Left lung (tissue), 4 donors: ENCODE measurements at regions not wholly inside any gene's neighbourhood (a gene's known extent, or its start where the extent isn't known, plus 50 kb on each side); places are given as distances from the start of the nearest gene placed in this dataset.
A peak's percentile ranks its signal among the peaks of the same experiment; 100 is the strongest.

Source experiments
- ATAC-seq: fragments of 200-7000 bp; cut with Tn5 transposase; one replicate; pipeline ENCODE4 v1.9.1; 2020; ENCODE audit warnings: moderate library complexity
- DNase-seq, 4 donors: peaks; one replicate each; pipeline ENCODE4 v3.0.0-alpha.2; 2013 to 2020
- H3K27ac ChIP-seq, 2 donors: fragments of 200-600 bp; sonication (generic) in 1 of 2; one replicate each; pipeline versions ENCODE4 v1.5.0 to v1.8.0; 2020 to 2021
- H3K27me3 ChIP-seq, 2 donors: fragments of 200-600 bp; sonication (generic) in 1 of 2; one replicate each; pipeline versions ENCODE4 v1.5.0 to v1.8.0; 2020 to 2021
- H3K36me3 ChIP-seq, 2 donors: fragments of 200-600 bp; sonication (generic) in 1 of 2; one replicate each; pipeline versions ENCODE4 v1.5.0 to v1.8.0; 2020 to 2021
- H3K4me1 ChIP-seq, 2 donors: fragments of 200-600 bp; one replicate each; pipeline ENCODE4 v1.8.0; 2021
- H3K4me3 ChIP-seq, 2 donors: fragments of 200-600 bp; sonication (generic) in 1 of 2; one replicate each; pipeline versions ENCODE4 v1.5.0 to v1.8.0; 2020 to 2021; ENCODE audit warnings: mild to moderate bottlenecking in 1 of 2
- H3K9me3 ChIP-seq, 2 donors: fragments of 200-600 bp; sonication (generic) in 1 of 2; one replicate each; pipeline versions ENCODE4 v1.5.0 to v1.8.0; 2020 to 2021
- intact Hi-C, 2 donors: fragments of 100-400 bp; cut with DNase I; formaldehyde crosslinking; loops; one replicate each; pipeline versions ENCODE4 v1.11.2 to v1.14.2; 2022
- TF ChIP-seq, protein P1 (sequence below), 2 donors: fragments of 200-600 bp; sonication (generic) in 1 of 2; IDR thresholded peaks; one replicate each; pipeline versions ENCODE4 v1.5.0 to v1.8.0; 2021; ENCODE audit warnings: antibody characterized with exemption in 2 of 2
- donor health status: DM: no; HTN: yes; CAD: no.
- donor health status: DM: no; HTN: no; CAD: no.

DNA sequence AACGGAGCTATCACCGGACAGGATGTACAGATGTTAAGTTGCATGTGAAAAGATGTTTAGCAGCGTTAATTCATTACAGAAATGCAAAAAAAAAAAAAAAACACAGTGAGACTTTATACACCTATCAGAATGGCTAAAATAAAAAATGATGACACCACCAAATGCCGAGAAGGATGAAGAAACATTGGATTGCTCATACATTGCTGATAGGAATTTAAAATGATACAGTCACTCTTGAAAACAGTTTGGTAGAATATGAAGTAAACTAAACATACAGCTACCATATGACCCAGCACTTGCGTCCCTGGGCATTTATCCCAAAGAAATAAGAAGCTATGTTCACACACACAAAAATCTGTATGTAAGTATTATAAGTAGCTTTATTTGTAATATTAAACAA lies 574.1 kb downstream of the SLC16A7 start:
- no peak for ATAC-seq
- Histone ChIP-seq H3K36me3 (no peaks in the 10 kb centered on the region), H3K4me1 (no peaks in the 10 kb centered on the region), H3K4me3 (no peak overlapping the region), H3K27ac (no peak overlapping the region), H3K9me3 (no peaks in the 10 kb centered on the region), H3K27me3 (no peaks in the 10 kb centered on the region)
- intact Hi-C loops = no loop called here
- TF ChIP-seq, protein P1, sequence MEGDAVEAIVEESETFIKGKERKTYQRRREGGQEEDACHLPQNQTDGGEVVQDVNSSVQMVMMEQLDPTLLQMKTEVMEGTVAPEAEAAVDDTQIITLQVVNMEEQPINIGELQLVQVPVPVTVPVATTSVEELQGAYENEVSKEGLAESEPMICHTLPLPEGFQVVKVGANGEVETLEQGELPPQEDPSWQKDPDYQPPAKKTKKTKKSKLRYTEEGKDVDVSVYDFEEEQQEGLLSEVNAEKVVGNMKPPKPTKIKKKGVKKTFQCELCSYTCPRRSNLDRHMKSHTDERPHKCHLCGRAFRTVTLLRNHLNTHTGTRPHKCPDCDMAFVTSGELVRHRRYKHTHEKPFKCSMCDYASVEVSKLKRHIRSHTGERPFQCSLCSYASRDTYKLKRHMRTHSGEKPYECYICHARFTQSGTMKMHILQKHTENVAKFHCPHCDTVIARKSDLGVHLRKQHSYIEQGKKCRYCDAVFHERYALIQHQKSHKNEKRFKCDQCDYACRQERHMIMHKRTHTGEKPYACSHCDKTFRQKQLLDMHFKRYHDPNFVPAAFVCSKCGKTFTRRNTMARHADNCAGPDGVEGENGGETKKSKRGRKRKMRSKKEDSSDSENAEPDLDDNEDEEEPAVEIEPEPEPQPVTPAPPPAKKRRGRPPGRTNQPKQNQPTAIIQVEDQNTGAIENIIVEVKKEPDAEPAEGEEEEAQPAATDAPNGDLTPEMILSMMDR (IDR thresholded peaks at IDR 0.05) = no peak
- DNase-seq = no peak

DNA sequence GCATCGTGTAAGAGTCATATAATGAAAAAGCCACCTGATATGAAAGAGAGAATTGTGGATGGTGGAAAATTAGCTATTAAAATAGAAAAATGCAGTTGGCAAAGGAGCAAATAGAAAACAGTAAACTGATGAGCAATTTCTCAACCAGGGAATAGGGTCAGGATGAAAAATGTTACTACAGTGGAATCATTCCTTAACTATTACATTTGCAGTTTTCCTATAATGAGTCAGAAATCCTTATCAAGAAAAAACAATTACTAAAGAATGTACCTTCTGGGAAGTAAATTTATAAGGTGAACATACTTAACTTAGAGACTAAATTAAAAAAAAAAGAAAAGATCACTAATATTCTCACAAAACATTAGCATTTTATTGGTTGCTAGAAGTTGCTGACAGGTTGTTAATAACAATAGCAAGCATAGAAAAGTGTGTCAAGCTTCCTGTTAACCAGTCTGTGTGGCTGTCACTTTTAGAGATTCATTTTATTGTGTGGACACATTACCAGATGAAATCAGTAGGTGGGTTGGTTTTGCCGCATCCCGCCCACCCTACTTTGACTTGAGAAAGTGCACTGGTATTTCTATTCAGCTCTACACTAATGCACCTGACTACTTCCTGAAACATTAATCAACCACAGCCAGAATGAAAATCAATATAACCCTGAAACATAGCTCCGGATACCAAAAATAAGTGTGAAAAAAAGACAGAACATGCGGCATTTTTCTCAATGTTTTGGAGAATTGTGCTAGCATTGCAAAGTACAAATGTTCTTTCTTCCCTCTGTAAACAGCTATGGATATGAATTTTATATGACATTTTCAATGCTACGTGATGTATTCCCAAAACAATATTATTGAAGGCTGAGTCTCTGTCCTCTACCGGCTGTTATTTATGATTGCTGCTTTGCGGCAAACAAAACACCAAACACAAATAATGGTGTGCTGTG lies 576.7 kb downstream of the SLC16A7 start:
- Histone ChIP-seq H3K4me3 (no peak overlapping the region), H3K36me3 (no peaks in the 10 kb centered on the region), H3K9me3 (no peaks in the 10 kb centered on the region), H3K4me1 (no peaks in the 10 kb centered on the region), H3K27ac (no peak overlapping the region), H3K27me3 (no peaks in the 10 kb centered on the region)
- ATAC-seq (no peak), DNase-seq (no peak)
- TF ChIP-seq, protein P1 (IDR thresholded peaks at IDR 0.05) = no peak
- intact Hi-C loops = no loop called here

DNA sequence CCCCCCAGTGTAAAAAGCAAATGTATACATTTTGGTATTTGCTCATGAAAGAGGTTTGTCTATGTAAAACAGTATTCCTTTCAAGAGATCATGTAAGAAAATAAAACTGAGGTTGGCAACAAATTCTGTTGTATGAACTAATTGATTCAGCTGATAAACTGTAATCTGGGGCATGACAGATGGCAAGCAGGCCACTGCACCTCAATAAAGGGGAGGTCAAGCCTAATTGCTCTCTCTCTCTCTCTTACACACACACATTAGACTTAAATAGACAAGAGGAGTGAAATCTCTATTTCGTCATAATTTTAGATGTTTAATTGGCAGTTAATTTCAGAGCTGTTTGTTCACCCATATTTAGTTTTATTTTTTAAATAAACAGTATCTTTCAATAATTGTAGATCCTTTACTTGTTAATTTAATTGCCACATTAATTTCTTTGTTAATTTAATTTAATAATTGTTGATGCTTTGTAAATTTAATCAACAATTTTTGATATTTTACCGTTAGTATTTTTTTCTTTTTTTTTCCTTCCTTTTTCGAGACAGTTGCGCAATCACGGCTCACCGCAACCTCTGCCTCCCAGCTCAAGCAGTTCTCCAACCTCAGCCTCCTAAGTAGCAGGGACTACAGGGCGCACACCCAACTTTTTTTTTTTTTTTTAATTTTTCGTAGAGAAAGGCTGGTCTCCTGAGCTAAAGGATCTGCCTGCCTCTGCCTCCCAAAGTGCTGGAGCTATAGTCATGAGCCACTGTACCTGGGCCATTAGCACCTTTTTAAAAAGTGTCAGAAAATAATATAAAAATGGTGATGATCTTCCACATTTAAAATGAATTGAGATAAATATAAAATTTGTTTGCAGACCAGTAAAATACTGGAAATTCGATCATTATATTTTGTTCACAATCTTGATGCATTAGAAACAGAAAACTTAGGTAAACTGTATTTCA lies 577.7 kb downstream of the SLC16A7 start:
- TF ChIP-seq, protein P1 (IDR thresholded peaks at IDR 0.05) = no peak
- peak in 1 of 4 donors; percentile 22 for DNase-seq
- intact Hi-C loops = no loop called here
- ATAC-seq = no peak
- Histone ChIP-seq H3K27ac (no peak overlapping the region), H3K9me3 (no peaks in the 10 kb centered on the region), H3K27me3 (no peaks in the 10 kb centered on the region), H3K36me3 (no peaks in the 10 kb centered on the region), H3K4me3 (no peak overlapping the region), H3K4me1 (no peaks in the 10 kb centered on the region)

DNA sequence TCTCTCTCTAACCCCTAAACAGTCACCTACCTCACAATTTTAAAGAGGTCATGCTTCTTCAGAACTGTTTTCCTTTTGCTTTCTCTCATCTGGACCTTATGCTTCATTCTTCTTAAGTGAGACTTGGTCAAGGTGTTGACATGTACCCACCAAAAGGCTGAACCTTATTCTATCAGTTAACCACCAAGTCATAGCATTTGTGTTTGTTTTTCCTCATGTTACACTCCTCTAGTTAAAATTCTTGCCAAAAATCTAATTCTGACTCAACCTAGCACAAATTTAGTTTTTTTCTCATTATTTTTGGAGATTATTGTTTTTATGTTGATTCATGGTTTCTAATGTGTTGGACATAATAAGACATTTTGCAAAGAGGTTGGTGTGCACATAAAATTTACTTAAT lies 578.6 kb downstream of the SLC16A7 start:
- Histone ChIP-seq H3K27me3 (no peaks in the 10 kb centered on the region), H3K4me1 (no peaks in the 10 kb centered on the region), H3K27ac (no peak overlapping the region), H3K4me3 (no peak overlapping the region), H3K9me3 (no peaks in the 10 kb centered on the region), H3K36me3 (no peaks in the 10 kb centered on the region)
- no peak for DNase-seq
- TF ChIP-seq, protein P1 (IDR thresholded peaks at IDR 0.05) = no peak
- ATAC-seq = no peak
- intact Hi-C loops = no loop called here

GRCh38 chr12:60174941-60175340 lies 579.1 kb downstream of the SLC16A7 start:
- no peak overlapping the region for H3K4me3 ChIP-seq
- no peaks in the 10 kb centered on the region for H3K9me3 ChIP-seq
- no peak overlapping the region for H3K27ac ChIP-seq
- no peaks in the 10 kb centered on the region for H3K27me3 ChIP-seq
- H3K4me1 ChIP-seq = no peaks in the 10 kb centered on the region
- no peak for DNase-seq
- no peaks in the 10 kb centered on the region for H3K36me3 ChIP-seq
- no peak for ATAC-seq
- TF ChIP-seq, protein P1 (IDR thresholded peaks at IDR 0.05) = no peak
- intact Hi-C loops = no loop called here
